GM12878 (cell line): ENCODE measurements at regions not wholly inside any gene's neighbourhood (a gene's known extent, or its start where the extent isn't known, plus 50 kb on each side); places are given as distances from the start of the nearest gene placed in this dataset.

Source experiments
- ATAC-seq: fragments of 200-7000 bp; cut with Tn5 transposase; 3 replicates; pipeline ENCODE4 v1.9.1; 2020; ENCODE audit warnings: mild to moderate bottlenecking, moderate library complexity
- BruUV-seq: library from RNA; stranded (reverse); fragments of 400-500 nt; replicated peaks from 2 replicates; lab custom pipeline; 2021; lab: Mats Ljungman, UMichigan
- CTCF ChIA-PET: fragments of 300-600 bp; sonication (Branson Sonifier 250); formaldehyde crosslinking; extraction: SDS; loops from one replicate; lab custom pipeline; 2021; ENCODE audit warnings: inconsistent platforms; lab: Yijun Ruan, JAX
- POLR2A ChIA-PET: fragments of 350-600 bp; formaldehyde crosslinking; extraction: SDS; loops from one replicate; lab custom pipeline; 2021; ENCODE audit warnings: inconsistent platforms; lab: Charles Lee
- RAD21 ChIA-PET: fragments of 300-600 bp; sonication (Branson Sonifier 250); formaldehyde crosslinking; loops from one replicate; lab custom pipeline; 2023; ENCODE audit warnings: antibody characterized with exemption; ENCODE audit not compliant: unreplicated experiment; lab: Charles Lee
- SMC1A ChIA-PET: fragments of 300-600 bp; sonication (Branson Sonifier 250); formaldehyde crosslinking; loops from one replicate; lab custom pipeline; 2023; ENCODE audit not compliant: unreplicated experiment, uncharacterized antibody; lab: Charles Lee
- DNase-seq: peaks from one replicate; pipeline ENCODE4 v3.0.0-alpha.2; 2011; ENCODE audit warnings: low read depth, low spot score
- FAIRE-seq: peaks from 3 replicates; lab custom pipeline; 2011; peaks lifted over from hg19 to GRCh38; lab: Jason Lieb, UNC
- H2AFZ ChIP-seq: 2 replicates; pipeline ENCODE4 v1.6.0; 2011; ENCODE audit warnings: low read depth, low read length, control low read depth; ENCODE audit not compliant: control insufficient read depth
- H3K27ac ChIP-seq: 2 replicates; pipeline ENCODE4 v1.5.1; 2011; ENCODE audit warnings: control low read depth; ENCODE audit not compliant: control insufficient read depth, insufficient read depth
- H3K27me3 ChIP-seq, 2 experiments: replicated peaks in 1 of 2; 2 replicates each; pipeline versions ENCODE4 v1.6.0 to v1.6.1; 2011; ENCODE audit warnings: low read length in 1 of 2; ENCODE audit not compliant: control insufficient read depth in 2 of 2, insufficient read depth in 2 of 2
- H3K36me3 ChIP-seq, 2 experiments: 2 replicates each; pipeline ENCODE4 v1.5.1; 2011; ENCODE audit warnings: low read length in 1 of 2; ENCODE audit not compliant: control insufficient read depth in 2 of 2, insufficient read depth in 2 of 2
- H3K4me1 ChIP-seq: 2 replicates; pipeline ENCODE4 v1.6.1; 2011; ENCODE audit warnings: mild to moderate bottlenecking, low read length, moderate library complexity, mixed read lengths; ENCODE audit not compliant: control insufficient read depth, insufficient read depth
- H3K4me2 ChIP-seq: 2 replicates; pipeline ENCODE4 v1.6.0; 2011; ENCODE audit warnings: control low read depth; ENCODE audit not compliant: control insufficient read depth, insufficient read depth
- H3K4me3 ChIP-seq: fragments of 200-600 bp; sonication (generic); 2 replicates; pipeline ENCODE4 v1.5.1; 2016
- H3K79me2 ChIP-seq: 2 replicates; pipeline ENCODE4 v1.6.0; 2011; ENCODE audit warnings: low read length; ENCODE audit not compliant: control insufficient read depth, insufficient read depth
- H3K9ac ChIP-seq: 2 replicates; pipeline ENCODE4 v1.8.0; 2011; ENCODE audit warnings: low read length, control low read depth, mixed read lengths; ENCODE audit not compliant: control insufficient read depth, insufficient read depth
- H3K9me3 ChIP-seq: replicated peaks from 3 replicates; pipeline ENCODE4 v1.5.1; 2011; ENCODE audit warnings: mild to moderate bottlenecking, low read length; ENCODE audit not compliant: control insufficient read depth, insufficient read depth
- H4K20me1 ChIP-seq: 2 replicates; pipeline ENCODE4 v1.6.0; 2011; ENCODE audit not compliant: control insufficient read depth, insufficient read depth
- CBFB ChIP-seq: IDR thresholded peaks from 2 replicates; pipeline ENCODE4 v1.6.1; 2016; ENCODE audit warnings: antibody characterized with exemption, low read depth
- EED ChIP-seq: sonication (generic); IDR thresholded peaks from 2 replicates; pipeline ENCODE4 v1.6.1; 2016; ENCODE audit warnings: antibody characterized with exemption, low read depth
- ETV6 ChIP-seq, 2 experiments: fragments of 450-650 bp in 1 of 2; IDR thresholded peaks in 1 of 2; conservative IDR thresholded peaks in 1 of 2; 2 replicates each; pipeline ENCODE4 v1.6.1; 2014; ENCODE audit warnings: antibody characterized with exemption in 1 of 2, borderline replicate concordance in 1 of 2, low read depth in 1 of 2, mild to moderate bottlenecking in 1 of 2, moderate library complexity in 1 of 2
- IRF4 ChIP-seq: IDR thresholded peaks from 2 replicates; pipeline ENCODE4 v1.6.1; 2011; ENCODE audit warnings: low read depth, low read length
- MYC ChIP-seq: IDR thresholded peaks from 2 replicates; pipeline ENCODE4 v1.6.1; 2011; ENCODE audit warnings: mild to moderate bottlenecking, low read length, moderate library complexity, inconsistent platforms; ENCODE audit not compliant: insufficient read depth, insufficient replicate concordance, insufficient read length, severe bottlenecking
- POLR2AphosphoS2 ChIP-seq: IDR thresholded peaks from 2 replicates; pipeline ENCODE4 v1.6.1; 2011; ENCODE audit warnings: low read depth, mild to moderate bottlenecking, low read length, improper control_type of control experiment, moderate library complexity
- POU2F2 ChIP-seq: IDR thresholded peaks from 3 replicates; pipeline ENCODE4 v1.6.1; 2011; ENCODE audit warnings: low read depth, mild to moderate bottlenecking, low read length, borderline replicate concordance
- SMAD1 ChIP-seq: fragments of 450-650 bp; IDR thresholded peaks from 2 replicates; pipeline ENCODE4 v1.6.1; 2018; ENCODE audit warnings: mild to moderate bottlenecking, low read depth; ENCODE audit not compliant: partially characterized antibody
- WGBS: methylation state at CpG from one replicate; pipeline ENCODE4 v1.1.6; 2016; ENCODE audit warnings: low lambda C conversion rate; ENCODE audit not compliant: insufficient replicate concordance, insufficient coverage; ENCODE audit errors: missing lambda C conversion rate; 5-methylcytosine and 5-hydroxymethylcytosine counted together
- in situ Hi-C: fragments of 300-500 bp; cut with MboI; formaldehyde crosslinking; loops from 9 replicates; pipeline ENCODE4 v1.14.3; 2018; ENCODE audit warnings: mixed read lengths
- intact Hi-C: fragments of 100-400 bp; cut with micrococcal nuclease; formaldehyde crosslinking; loops from one replicate; pipeline ENCODE4 v1.14.2; 2022; ENCODE audit not compliant: unreplicated experiment
- TF ChIP-seq, protein P1 (sequence below): fragments of 450-650 bp; IDR thresholded peaks from 2 replicates; pipeline ENCODE4 v1.6.1; 2017; ENCODE audit warnings: mild to moderate bottlenecking, low read depth, inconsistent platforms; ENCODE audit not compliant: poor library complexity, severe bottlenecking

DNA sequence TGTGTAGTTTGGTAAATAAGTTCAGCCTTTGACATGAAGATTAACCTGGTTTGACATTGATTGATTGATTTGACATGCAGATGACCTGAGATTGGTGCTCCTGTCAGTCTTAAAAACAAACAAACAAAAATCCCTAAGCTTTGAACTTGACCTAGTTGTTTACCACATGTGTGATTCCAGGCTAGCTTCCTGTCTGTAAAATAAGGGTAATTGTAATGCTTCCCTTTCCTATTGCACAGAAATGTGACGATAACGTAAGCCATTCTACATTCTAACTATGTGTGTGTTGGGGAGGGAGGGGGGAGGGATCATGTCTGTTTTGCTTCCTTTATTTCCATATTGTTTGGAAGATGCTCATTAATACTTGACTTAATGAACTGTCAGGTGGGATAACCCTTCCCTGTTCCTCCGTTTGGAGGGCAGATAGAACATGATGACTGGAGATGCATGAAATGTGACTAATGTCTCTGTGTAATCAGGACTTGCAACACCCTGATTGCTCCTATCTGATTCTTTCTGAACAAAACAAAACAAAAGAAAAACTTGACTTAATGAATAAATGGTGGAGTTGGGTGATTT is 106.1 kb upstream of the CLMP start (continued):
- TF ChIP-seq, protein P1, sequence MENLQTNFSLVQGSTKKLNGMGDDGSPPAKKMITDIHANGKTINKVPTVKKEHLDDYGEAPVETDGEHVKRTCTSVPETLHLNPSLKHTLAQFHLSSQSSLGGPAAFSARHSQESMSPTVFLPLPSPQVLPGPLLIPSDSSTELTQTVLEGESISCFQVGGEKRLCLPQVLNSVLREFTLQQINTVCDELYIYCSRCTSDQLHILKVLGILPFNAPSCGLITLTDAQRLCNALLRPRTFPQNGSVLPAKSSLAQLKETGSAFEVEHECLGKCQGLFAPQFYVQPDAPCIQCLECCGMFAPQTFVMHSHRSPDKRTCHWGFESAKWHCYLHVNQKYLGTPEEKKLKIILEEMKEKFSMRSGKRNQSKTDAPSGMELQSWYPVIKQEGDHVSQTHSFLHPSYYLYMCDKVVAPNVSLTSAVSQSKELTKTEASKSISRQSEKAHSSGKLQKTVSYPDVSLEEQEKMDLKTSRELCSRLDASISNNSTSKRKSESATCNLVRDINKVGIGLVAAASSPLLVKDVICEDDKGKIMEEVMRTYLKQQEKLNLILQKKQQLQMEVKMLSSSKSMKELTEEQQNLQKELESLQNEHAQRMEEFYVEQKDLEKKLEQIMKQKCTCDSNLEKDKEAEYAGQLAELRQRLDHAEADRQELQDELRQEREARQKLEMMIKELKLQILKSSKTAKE, result no peak
- TF ChIP-seq POU2F2 (no peak), MYC (no peak), CBFB (no peak)

DNA sequence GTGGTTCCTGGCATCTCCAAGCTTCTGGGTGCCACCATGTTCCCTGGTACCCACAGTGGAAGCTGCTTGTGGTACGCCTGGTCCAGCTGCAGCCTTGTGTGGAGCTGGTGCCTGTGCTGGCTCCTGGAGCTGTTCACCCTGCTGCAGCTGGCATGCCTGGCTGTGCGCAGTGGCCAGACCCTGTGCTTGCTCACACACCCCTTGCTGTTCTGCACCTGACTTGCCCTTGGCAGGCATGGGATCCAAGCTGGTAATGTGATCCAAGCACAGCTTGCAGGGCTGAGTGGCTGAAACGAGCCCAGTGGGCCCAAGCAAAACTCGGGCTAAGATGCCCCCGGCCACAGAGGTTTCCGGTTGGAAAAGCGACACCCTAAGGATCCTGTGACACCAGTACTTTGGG is 104.7 kb upstream of the CLMP start:
- Histone ChIP-seq H3K9me3 (no peaks in the 10 kb centered on the region; the same call in 2 of the 3 replicates), H3K4me1 (peaks cover 26% of the 10 kb centered on the region), H3K4me2 (no peak overlapping the region)
- SMC1A ChIA-PET, result interaction anchor here (0.9 to 6.2 kb wide), 6 partner anchors 36 to 179 kb away, joined by 3 to 61 read pairs (median 12); no protein-coding TSS in a partner anchor
- ATAC-seq (no peak), FAIRE-seq (no peak)
- intact Hi-C loops, result loop anchor here (5.0 kb wide), 1 partner anchor 258 kb away; no protein-coding TSS in a partner anchor
- no peak for TF ChIP-seq ETV6 (conservative IDR thresholded peaks at IDR 0.05 in 1 of 2, IDR thresholded peaks at IDR 0.05 in 1 of 2; ENCODE audit: borderline replicate concordance in 1 of 2, low read depth in 1 of 2)
- TF ChIP-seq POLR2AphosphoS2, result no peak
- no peak for TF ChIP-seq SMAD1
- no peak for TF ChIP-seq EED
- TF ChIP-seq IRF4, result no peak
- TF ChIP-seq, all 136 proteins: peak for 0
- no peak overlapping the region for H3K9ac ChIP-seq
- no peak overlapping the region for H3K27ac ChIP-seq
- H3K27me3 ChIP-seq, result no peaks in the 10 kb centered on the region
- H3K4me3 ChIP-seq, result no peak overlapping the region
- H3K36me3 ChIP-seq, result no peaks in the 10 kb centered on the region
- DNase-seq, result no peak
- BruUV-seq, result no TSS peak
- ChIA-PET POLR2A (interaction anchor here (0.8 kb wide), 1 partner anchor 16 kb away, joined by 4 read pairs; no protein-coding TSS in a partner anchor), CTCF (interaction anchor here (0.8 to 9.4 kb wide), 8 partner anchors 10 to 407 kb away, joined by 3 to 146 read pairs (median 8); no protein-coding TSS in a partner anchor), RAD21 (interaction anchor here (0.5 to 5.4 kb wide), 6 partner anchors 58 to 177 kb away, joined by 3 to 62 read pairs (median 4); no protein-coding TSS in a partner anchor)
- in situ Hi-C loops, result loop anchor here (5.0 kb wide), 2 partner anchors 108 to 178 kb away; no protein-coding TSS in a partner anchor
- no peaks in the 10 kb centered on the region for H4K20me1 ChIP-seq
- whole genome bisulfite sequencing, result 58% methylated on average over 7 of the region's 7 CpGs
- no peak overlapping the region for H2AFZ ChIP-seq
- H3K79me2 ChIP-seq, result no peaks in the 10 kb centered on the region
